GM12873 (cell line): ENCODE measurements at regions not wholly inside any gene's neighbourhood (a gene's known extent, or its start where the extent isn't known, plus 50 kb on each side); places are given as distances from the start of the nearest gene placed in this dataset.

Experiments used
- CTCF ChIP-seq: IDR thresholded peaks from 2 replicates; pipeline ENCODE4 v1.5.1; 2012; ENCODE audit warnings: low read depth, mild to moderate bottlenecking, moderate library complexity, low read length, control low read depth; ENCODE audit not compliant: insufficient read depth; ENCODE audit errors: missing control alignments

- TF ChIP-seq CTCF, result no peak
These were observed 146.9 kb upstream of the DMRT1 start for GRCh38 chr9:694403-695154.

- TF ChIP-seq CTCF, result no peak
These were observed 146.2 kb upstream of the DMRT1 start for GRCh38 chr9:695252-695651.

- TF ChIP-seq CTCF, result no peak
These were observed 144.9 kb upstream of the DMRT1 start for GRCh38 chr9:696332-697323.

GRCh38 chr9:698276-698675 lies 143.2 kb upstream of the DMRT1 start:
- no peak for TF ChIP-seq CTCF

GRCh38 chr9:698954-699353 lies 142.5 kb upstream of the DMRT1 start:
- TF ChIP-seq CTCF, result no peak

- TF ChIP-seq CTCF, result no peak
These were observed 142.1 kb upstream of the DMRT1 start for GRCh38 chr9:699396-699795.
